Ascending aorta (tissue), 2 donors: ENCODE measurements at regions not wholly inside any gene's neighbourhood (a gene's known extent, or its start where the extent isn't known, plus 50 kb on each side); places are given as distances from the start of the nearest gene placed in this dataset.

ENCODE experiments used
- DNase-seq, 2 donors: peaks; one replicate each; pipeline ENCODE4 v3.0.0-alpha.2; 2019; ENCODE audit warnings: low spot score in 2 of 2
- H3K27ac ChIP-seq, 2 donors: fragments of 200-600 bp; sonication (generic); one replicate each; pipeline ENCODE4 v1.5.1; 2016 to 2017; ENCODE audit warnings: mild to moderate bottlenecking in 1 of 2
- H3K27me3 ChIP-seq: fragments of 200-600 bp; sonication (generic); one replicate; pipeline ENCODE4 v1.5.1; 2017
- H3K36me3 ChIP-seq, 2 donors: fragments of 200-600 bp; sonication (generic); one replicate each; pipeline ENCODE4 v1.5.1; 2016
- H3K4me1 ChIP-seq, 2 donors: fragments of 200-600 bp; sonication (generic); one replicate each; pipeline ENCODE4 v1.5.1; 2016 to 2017; ENCODE audit warnings: mild to moderate bottlenecking in 1 of 2
- H3K4me3 ChIP-seq, 2 donors: fragments of 200-600 bp; sonication (generic); one replicate each; pipeline ENCODE4 v1.5.1; 2016 to 2017; ENCODE audit warnings: mild to moderate bottlenecking in 1 of 2
- H3K9me3 ChIP-seq, 2 donors: fragments of 200-600 bp; sonication (generic); one replicate each; pipeline ENCODE4 v1.5.1; 2016
- CTCF ChIP-seq, 3 experiments: fragments of 200-600 bp in 2 of 3; fragments of 450-650 bp in 1 of 3; sonication (generic) in 2 of 3; IDR thresholded peaks; one replicate each; pipeline ENCODE4 v1.5.1; 2016 to 2019; ENCODE audit warnings: antibody characterized with exemption in 3 of 3, mild to moderate bottlenecking in 1 of 3, moderate library complexity in 1 of 3
- intact Hi-C: fragments of 100-400 bp; cut with DNase I; formaldehyde crosslinking; loops from one replicate; pipeline ENCODE4 v1.15.1; 2023

- no peak overlapping the region for H3K4me3 ChIP-seq
- DNase-seq: no peak
- H3K9me3 ChIP-seq: peaks cover 0 to 5% of the 10 kb centered on the region in 2 donors
- H3K27me3 ChIP-seq: no peaks in the 10 kb centered on the region
- no peaks in the 10 kb centered on the region for H3K36me3 ChIP-seq
- intact Hi-C loops: no loop called here
- H3K4me1 ChIP-seq: no peaks in the 10 kb centered on the region
- no peak for TF ChIP-seq CTCF (IDR thresholded peaks at IDR 0.05)
- H3K27ac ChIP-seq: no peak overlapping the region
Measured at GRCh38 chr12:116418551-116418950, 140.6 kb upstream of the MAP1LC3B2 start.

DNA sequence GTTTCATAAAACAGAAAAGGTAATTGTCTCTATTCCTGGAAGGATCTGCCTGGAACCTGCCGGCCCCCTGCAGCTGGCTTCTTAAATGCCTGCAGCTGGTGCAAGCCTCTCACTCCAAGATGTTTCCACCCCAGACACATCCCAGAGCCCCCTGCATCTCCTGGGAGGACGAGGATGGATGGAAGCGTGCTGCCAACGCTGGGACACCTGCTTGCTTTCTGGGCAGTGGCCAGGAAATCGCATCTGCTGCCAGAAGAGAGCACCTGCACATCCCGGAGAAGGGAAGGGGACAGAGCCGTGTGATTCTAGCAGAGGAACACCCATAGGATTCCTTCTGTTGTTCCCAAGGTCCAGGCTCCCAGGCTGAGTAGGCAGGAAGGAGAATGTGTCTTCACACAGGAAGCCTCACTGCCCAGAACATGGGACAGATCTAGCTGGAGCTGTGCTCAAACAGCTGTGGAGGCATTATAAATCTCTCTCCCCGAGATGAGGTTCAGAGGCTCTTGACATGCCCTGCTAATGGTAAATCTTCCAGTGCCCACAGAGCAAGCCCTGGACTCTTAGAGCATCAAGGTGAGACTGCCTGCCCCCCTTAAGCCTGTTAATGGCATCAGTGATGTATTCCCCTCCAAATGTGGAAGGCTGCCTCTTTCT, 138.8 kb upstream of the MAP1LC3B2 start:
- Histone ChIP-seq H3K27ac (no peak overlapping the region), H3K4me3 (no peak overlapping the region), H3K36me3 (no peaks in the 10 kb centered on the region), H3K4me1 (no peaks in the 10 kb centered on the region), H3K27me3 (no peaks in the 10 kb centered on the region), H3K9me3 (peaks cover 0 to 5% of the 10 kb centered on the region in 2 donors)
- intact Hi-C loops: loop anchor here (10.0 kb wide), 1 partner anchor 426 kb away; no protein-coding TSS in a partner anchor
- TF ChIP-seq CTCF (IDR thresholded peaks at IDR 0.05): no peak
- no peak for DNase-seq

DNA sequence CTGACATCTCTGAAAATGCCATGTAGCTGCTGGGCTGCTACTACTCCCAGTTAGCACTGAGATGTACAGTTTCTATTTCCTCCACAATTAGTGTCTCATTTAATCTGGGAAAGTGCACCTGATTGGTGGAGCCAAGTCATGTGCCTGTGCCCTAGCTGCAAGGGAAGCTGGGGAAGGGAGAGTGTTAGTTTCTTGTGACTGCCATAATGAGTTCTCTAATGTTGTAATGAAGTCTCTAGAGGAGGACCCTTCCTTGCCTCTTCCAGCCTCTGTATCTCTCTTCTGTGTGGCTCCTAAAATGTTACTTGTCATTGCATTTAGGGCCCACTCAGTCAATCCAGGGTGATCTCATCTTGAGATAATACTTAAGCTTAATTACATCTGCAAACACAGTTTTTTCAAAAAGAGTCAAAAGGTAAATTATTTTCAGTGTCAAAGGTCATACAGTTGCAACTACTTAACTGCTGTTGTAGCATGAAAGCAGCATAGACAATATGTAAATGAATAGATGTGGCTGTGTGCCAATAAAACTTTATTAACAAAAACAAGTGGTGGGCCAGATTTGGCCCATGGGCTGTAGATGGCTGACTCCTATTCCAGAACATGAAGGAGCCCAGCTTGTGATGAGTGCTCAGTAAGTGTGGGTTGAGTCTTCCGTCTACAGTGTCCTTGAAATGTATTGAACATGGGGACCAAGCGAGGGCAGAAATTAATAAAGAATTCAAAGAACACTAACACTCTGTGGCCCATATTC, 137.2 kb upstream of the MAP1LC3B2 start:
- intact Hi-C loops: loop anchor here (10.0 kb wide), 1 partner anchor 427 kb away; no protein-coding TSS in a partner anchor
- DNase-seq: no peak
- no peaks in the 10 kb centered on the region for H3K27me3 ChIP-seq
- H3K27ac ChIP-seq: no peak overlapping the region
- no peak for TF ChIP-seq CTCF (IDR thresholded peaks at IDR 0.05)
- no peaks in the 10 kb centered on the region for H3K36me3 ChIP-seq
- H3K9me3 ChIP-seq: peaks cover 0 to 5% of the 10 kb centered on the region in 2 donors
- H3K4me1 ChIP-seq: peaks cover 0 to 8% of the 10 kb centered on the region in 2 donors
- H3K4me3 ChIP-seq: no peak overlapping the region

GRCh38 chr12:116423094-116423493, 136.1 kb upstream of the MAP1LC3B2 start:
- TF ChIP-seq CTCF (IDR thresholded peaks at IDR 0.05): no peak
- Histone ChIP-seq H3K27me3 (no peaks in the 10 kb centered on the region), H3K9me3 (peaks cover 0 to 5% of the 10 kb centered on the region in 2 donors), H3K4me1 (peaks cover 0 to 11% of the 10 kb centered on the region in 2 donors), H3K36me3 (no peaks in the 10 kb centered on the region), H3K27ac (no peak overlapping the region), H3K4me3 (no peak overlapping the region)
- intact Hi-C loops: loop anchor here (10.0 kb wide), 1 partner anchor 428 kb away; no protein-coding TSS in a partner anchor
- no peak for DNase-seq

DNA sequence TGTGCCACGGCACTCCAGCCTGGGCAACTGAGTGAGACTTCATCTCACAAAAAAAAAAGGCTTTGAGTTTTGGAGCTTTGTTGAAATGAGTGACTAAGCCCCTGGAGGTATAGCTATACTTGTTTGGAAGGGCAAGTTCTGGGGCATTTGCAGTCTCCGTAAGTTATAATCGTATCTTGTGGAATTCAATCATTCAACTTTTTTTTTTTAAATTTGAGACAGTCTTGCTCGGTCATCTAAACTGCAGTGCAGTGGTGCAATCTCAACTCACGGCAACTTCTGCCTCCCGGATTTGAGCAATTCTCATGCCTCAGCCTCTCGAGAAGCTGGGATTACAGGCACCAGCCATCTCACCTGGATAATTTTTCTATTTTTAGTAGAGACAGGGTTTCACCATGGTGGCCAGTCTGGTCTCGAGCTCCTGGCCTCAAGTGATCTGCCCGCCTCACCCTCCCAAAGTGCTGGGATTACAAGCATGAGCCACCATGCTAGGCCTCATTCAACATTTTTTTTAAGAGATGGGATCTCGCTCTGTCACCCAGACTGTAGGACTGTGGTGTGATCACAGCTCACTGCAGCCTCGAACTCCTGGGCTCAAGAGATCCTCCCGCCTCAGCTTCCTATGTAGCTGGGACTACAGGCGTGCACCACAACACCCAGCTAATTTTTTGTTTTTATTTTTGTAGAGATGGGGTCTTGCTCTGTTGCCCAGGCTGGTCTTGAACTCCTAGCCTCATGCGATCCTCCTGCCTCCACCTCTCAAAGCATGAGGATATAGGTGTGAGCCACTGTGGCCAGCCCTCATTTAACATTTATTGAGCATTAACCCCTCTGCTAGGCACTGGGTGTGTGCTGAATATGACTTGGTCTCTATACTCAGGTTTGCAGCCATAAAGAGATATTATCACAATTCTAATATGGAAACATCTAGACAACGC, 133.7 kb upstream of the MAP1LC3B2 start:
- H3K4me3 ChIP-seq: no peak overlapping the region
- H3K4me1 ChIP-seq: peaks cover 0 to 11% of the 10 kb centered on the region in 2 donors
- peak overlapping the region; percentile 48 to 55 for H3K27ac ChIP-seq
- H3K27me3 ChIP-seq: no peaks in the 10 kb centered on the region
- no peak for DNase-seq
- no peaks in the 10 kb centered on the region for H3K36me3 ChIP-seq
- TF ChIP-seq CTCF (IDR thresholded peaks at IDR 0.05): no peak
- intact Hi-C loops: loop anchor here (1.0 to 10.0 kb wide), 5 partner anchors 15 to 431 kb away; partner anchors contain the start of gene MED13L
- H3K9me3 ChIP-seq: peaks cover 0 to 5% of the 10 kb centered on the region in 2 donors
